Activated T-helper 2 cell treated with anti-CD3 and anti-CD28 coated beads, Interferon-gamma antibody, Interleukin-2, Interleukin-4, amounts not matched to agents 10 μg/mL and 5 μg/mL and 100 μg/mL, durations not matched to agents 14 hours and 24 hours and 36 hours (primary cell): ENCODE measurements at regions not wholly inside any gene's neighbourhood (a gene's known extent, or its start where the extent isn't known, plus 50 kb on each side); places are given as distances from the start of the nearest gene placed in this dataset.

Experiments
- DNase-seq: peaks from one replicate; pipeline ENCODE4 v3.0.0; 2021; ENCODE audit warnings: low spot score
- H3K27ac Mint-ChIP-seq: one replicate; pipeline ENCODE4 v1.8.0; 2021; ENCODE audit warnings: mixed read lengths
- H3K27me3 Mint-ChIP-seq: one replicate; pipeline ENCODE4 v1.8.0; 2021; ENCODE audit warnings: low read depth, mixed read lengths
- H3K36me3 Mint-ChIP-seq: one replicate; pipeline ENCODE4 v1.8.0; 2021; ENCODE audit warnings: low read depth, mixed read lengths
- H3K4me1 Mint-ChIP-seq: one replicate; pipeline ENCODE4 v1.8.0; 2021; ENCODE audit warnings: low read depth, mixed read lengths
- H3K4me3 Mint-ChIP-seq: one replicate; pipeline ENCODE4 v1.8.0; 2021; ENCODE audit warnings: low read depth, mild to moderate bottlenecking, moderate library complexity, mixed read lengths
- H3K9me3 Mint-ChIP-seq: one replicate; pipeline ENCODE4 v1.8.0; 2021; ENCODE audit warnings: mixed read lengths
- intact Hi-C: fragments of 100-400 bp; cut with micrococcal nuclease; formaldehyde crosslinking; loops from one replicate; pipeline ENCODE4 v1.15.1; 2023

DNA sequence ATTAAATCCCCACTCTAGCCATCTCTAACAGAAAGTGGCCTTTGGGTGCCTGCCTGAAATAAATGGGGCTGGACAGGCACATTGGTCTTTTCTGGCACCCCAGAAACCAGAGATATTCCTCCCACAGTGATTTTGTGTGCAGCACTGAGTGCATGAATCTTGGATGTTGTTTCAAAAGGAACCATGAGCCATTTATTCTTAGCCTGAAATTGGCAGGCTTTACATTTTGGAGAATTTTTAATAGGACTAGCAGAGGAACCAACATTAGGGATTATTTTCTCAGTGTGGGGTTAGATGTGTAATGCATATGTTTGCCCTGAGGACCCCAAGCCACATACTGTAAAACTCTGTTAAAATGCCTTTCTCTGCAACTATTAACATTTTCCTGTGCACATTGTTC, 451.3 kb downstream of the NFIB start:
- intact Hi-C loops, result no loop called here
- H3K4me1 Mint-ChIP-seq, result no peaks in the 10 kb centered on the region
- no peaks in the 10 kb centered on the region for H3K27me3 Mint-ChIP-seq
- H3K36me3 Mint-ChIP-seq, result no peaks in the 10 kb centered on the region
- no peak overlapping the region for H3K27ac Mint-ChIP-seq
- H3K4me3 Mint-ChIP-seq, result no peak overlapping the region
- H3K9me3 Mint-ChIP-seq, result no peaks in the 10 kb centered on the region
- DNase-seq, result no peak

DNA sequence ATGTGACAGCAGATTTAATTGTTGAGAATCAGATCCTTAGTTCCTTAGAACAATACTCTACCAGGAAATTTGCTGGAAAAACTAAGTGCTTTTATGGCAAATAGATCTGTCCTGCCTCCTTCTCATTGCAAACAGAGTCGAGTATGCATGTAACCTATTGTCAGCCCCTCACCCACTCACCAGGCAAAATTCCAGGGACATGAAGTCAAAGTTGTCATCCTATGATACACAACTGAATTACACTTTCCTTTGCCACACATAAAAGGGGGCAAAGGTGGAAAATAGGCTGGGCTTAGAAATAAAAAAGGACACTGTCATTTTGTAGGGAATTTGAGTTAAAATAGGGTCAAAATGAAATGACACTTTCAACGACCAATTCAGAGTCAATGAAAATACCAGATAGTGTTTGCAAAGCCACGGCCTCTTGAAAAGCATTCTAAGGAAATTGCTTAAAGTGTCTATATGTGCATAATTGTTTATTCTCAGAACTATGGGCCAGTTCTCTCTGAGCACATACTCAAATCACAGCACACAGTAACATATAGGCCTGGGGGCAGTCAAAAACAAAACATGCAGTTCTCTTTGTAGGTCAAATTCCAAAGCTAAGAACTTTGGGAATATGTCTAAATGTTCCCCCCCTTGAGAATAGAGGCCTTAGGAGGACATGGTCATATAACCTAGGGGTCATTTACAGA, 452.8 kb downstream of the NFIB start:
- intact Hi-C loops, result no loop called here
- DNase-seq, result no peak
- Mint-ChIP-seq H3K27me3 (no peaks in the 10 kb centered on the region), H3K4me3 (no peak overlapping the region), H3K4me1 (no peaks in the 10 kb centered on the region), H3K27ac (no peak overlapping the region), H3K36me3 (no peaks in the 10 kb centered on the region), H3K9me3 (no peaks in the 10 kb centered on the region)

DNA sequence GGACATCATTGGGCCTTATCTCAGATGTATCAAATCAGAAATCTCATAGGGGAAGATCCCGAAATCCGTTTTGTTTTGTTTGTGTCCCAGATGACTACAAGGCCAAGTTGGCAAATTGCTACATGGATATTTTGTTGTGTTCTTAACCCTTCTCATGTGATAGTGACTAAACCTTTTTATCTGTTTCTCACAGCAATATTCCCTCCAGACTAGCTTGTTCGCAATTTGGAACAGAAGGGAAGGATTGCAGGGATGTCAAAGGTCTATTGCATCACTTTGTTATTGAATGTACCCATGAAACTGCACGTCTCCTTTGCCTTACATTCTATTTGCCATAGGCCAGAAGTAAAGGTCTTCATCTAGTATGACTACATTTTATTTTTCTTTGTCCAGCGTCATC, 453.9 kb downstream of the NFIB start:
- Mint-ChIP-seq H3K36me3 (no peaks in the 10 kb centered on the region), H3K4me1 (no peaks in the 10 kb centered on the region), H3K9me3 (no peaks in the 10 kb centered on the region), H3K27me3 (no peaks in the 10 kb centered on the region), H3K27ac (no peak overlapping the region), H3K4me3 (no peak overlapping the region)
- intact Hi-C loops, result no loop called here
- DNase-seq, result no peak

DNA sequence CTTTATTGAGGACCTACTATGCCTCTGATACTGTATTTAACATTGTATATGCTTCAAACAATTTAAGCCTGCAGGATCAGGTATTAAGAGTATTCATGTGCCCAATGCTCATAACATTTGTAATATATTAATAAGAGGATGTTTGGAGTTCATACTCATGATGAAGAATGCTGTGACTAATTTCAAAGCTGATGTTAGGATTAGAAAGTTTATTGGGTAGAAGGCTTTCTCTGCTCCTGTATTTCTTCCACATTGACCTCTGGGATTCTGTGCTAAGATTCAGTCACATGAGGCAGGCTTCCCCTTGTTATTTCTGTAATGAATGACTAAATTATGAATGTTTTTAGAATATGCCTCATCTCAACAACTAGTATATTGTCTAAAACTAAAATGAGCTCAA, 456.4 kb downstream of the NFIB start:
- intact Hi-C loops, result no loop called here
- Mint-ChIP-seq H3K36me3 (no peaks in the 10 kb centered on the region), H3K9me3 (peaks cover 2% of the 10 kb centered on the region), H3K4me1 (no peaks in the 10 kb centered on the region), H3K4me3 (no peak overlapping the region), H3K27me3 (no peaks in the 10 kb centered on the region), H3K27ac (no peak overlapping the region)
- DNase-seq, result no peak

DNA sequence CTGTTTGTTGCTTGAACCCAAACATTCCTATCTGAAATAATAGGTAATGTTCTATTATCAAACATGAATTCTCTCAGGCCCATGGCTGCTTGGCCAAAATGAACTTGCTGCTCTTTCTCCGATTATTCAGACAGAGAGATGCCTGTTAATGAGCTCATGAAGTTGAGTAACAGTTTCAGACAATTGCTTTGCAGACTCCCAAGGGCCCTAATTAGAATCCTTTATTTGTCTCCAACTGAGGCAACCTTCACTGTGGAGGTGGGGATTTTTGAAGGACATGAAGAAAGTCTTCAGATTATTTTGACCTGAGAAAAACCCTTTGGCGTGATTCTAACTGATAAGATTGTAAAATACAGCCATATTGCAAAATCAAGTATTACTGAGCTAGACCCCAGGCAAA, 466.7 kb downstream of the NFIB start:
- Mint-ChIP-seq H3K27me3 (no peaks in the 10 kb centered on the region), H3K4me3 (no peak overlapping the region), H3K9me3 (peaks cover 15% of the 10 kb centered on the region), H3K27ac (no peak overlapping the region), H3K4me1 (no peaks in the 10 kb centered on the region), H3K36me3 (no peaks in the 10 kb centered on the region)
- no peak for DNase-seq
- intact Hi-C loops, result no loop called here

DNA sequence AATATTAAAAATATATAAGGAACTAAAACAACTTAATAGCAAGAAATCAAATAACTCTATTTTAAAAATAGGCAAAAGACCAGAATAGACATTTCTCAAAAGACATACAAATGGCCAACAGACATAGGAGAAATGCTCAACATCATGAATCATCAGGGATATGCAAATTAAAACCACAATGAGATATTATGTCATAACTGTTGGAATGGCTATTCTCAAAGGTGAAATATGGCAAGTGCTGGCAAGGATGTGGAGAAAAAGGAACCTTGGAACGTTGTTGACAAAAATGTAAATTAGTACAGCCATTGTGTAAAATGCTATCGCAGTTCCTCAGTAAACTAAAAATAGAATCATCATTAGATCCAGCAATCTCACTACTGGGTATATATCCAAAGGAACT, 468.5 kb downstream of the NFIB start:
- intact Hi-C loops, result no loop called here
- Mint-ChIP-seq H3K36me3 (no peaks in the 10 kb centered on the region), H3K4me1 (no peaks in the 10 kb centered on the region), H3K27me3 (no peaks in the 10 kb centered on the region), H3K27ac (no peak overlapping the region), H3K4me3 (no peak overlapping the region), H3K9me3 (peaks cover 15% of the 10 kb centered on the region)
- DNase-seq, result no peak

DNA sequence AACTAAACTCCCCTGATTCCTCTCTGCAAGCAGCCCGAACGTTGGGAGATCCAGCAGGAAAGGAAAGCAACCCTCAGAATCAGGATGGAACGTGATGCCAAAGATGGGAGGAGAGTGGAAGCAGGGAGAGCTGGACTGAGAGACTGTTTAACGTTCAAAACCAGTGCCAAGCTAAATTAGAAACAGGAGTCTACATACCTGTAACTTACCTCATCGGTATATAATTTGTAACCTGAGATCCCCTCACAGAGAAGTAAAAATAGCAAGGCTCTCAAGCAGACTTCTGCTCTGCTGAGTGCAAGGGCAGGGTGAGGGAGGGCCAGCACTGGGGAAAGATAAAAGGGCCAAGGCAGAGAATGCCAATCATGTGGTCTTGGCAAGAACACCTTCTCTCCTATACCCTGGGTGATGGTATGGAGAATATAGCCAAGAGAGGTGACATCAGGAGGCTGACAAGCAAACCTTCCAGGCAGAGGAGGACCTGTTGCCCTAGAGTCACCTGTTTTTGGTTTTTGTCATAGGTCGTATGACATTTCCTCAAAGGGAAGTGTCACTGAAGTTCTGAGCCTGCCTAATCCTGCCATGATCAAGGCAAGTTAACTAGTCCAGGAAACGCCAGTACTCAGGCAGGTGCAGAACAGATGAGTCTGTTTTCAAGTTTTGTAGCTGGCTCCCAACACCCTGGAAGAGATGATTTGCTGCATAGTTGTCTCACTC, 472.0 kb downstream of the NFIB start:
- Mint-ChIP-seq H3K27ac (no peak overlapping the region), H3K9me3 (peaks cover 17% of the 10 kb centered on the region), H3K4me1 (no peaks in the 10 kb centered on the region), H3K36me3 (no peaks in the 10 kb centered on the region), H3K4me3 (no peak overlapping the region), H3K27me3 (no peaks in the 10 kb centered on the region)
- no peak for DNase-seq
- intact Hi-C loops, result no loop called here

DNA sequence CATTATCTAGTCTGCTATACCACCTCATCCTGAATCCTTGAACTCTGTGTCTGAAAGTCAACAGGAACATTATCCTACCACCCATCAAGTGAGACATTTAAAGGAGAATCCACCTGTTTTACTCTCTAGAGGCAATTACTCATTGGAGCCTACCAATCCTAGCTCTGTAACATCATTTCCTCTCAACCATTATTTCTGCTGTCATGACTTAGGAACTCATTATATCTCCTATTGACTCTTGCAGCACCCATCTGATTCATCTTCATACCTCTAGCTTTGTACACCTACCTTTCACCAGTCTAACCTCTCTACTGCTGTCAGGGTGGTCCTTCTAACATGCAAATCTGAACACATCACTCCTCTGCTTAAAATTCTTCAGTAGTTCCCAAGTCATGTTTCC, 481.5 kb downstream of the NFIB start:
- H3K4me3 Mint-ChIP-seq, result no peak overlapping the region
- DNase-seq, result no peak
- no peaks in the 10 kb centered on the region for H3K4me1 Mint-ChIP-seq
- peaks cover 29% of the 10 kb centered on the region for H3K9me3 Mint-ChIP-seq
- H3K27me3 Mint-ChIP-seq, result no peaks in the 10 kb centered on the region
- intact Hi-C loops, result no loop called here
- no peak overlapping the region for H3K27ac Mint-ChIP-seq
- H3K36me3 Mint-ChIP-seq, result no peaks in the 10 kb centered on the region

DNA sequence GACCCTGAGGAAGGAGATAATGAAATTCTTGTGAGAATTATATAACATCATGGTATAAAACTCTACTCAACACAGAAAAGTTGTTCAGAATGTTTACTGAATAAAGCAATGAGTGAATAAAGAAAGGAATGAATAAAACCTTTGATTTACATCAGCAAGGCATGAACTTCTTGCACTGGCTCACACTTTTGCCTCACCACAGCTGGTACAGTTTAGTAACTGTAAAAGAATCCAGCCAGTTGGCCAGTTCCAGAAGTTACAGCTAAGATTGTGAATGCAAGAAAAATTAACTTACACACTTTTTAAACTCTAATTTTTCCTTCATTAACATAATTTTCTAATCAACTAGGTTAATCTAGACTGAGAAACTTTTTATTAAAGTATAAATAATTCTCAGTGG, 490.9 kb downstream of the NFIB start:
- Mint-ChIP-seq H3K27me3 (no peaks in the 10 kb centered on the region), H3K4me1 (no peaks in the 10 kb centered on the region), H3K27ac (no peak overlapping the region), H3K4me3 (no peak overlapping the region), H3K9me3 (peaks cover 19% of the 10 kb centered on the region), H3K36me3 (no peaks in the 10 kb centered on the region)
- DNase-seq, result no peak
- intact Hi-C loops, result no loop called here

DNA sequence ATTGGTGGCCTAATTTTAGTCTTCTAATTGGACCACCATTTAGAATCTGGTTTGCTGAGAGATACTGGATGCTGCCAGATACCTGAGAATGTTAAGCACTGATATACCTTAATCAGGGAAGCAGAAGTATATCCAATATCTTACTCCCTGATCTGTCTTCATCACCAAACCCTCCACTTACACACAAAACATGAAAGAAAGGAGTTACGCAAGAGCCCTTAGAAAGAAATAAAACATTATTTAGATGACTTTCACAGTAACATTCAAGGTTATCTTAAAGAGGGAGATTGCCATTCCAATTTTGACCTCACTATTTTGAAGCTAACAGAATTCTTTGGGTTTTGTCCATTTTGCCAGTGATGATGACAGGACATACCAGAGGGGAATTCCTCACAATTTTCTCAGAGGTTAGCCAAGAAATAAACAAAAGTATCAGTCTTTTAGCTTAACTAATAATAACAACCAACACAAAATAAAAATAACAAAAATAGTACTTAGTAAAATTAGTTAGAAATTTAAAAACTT, 496.1 kb downstream of the NFIB start:
- DNase-seq, result no peak
- Mint-ChIP-seq H3K27me3 (no peaks in the 10 kb centered on the region), H3K4me1 (no peaks in the 10 kb centered on the region), H3K36me3 (no peaks in the 10 kb centered on the region), H3K4me3 (no peak overlapping the region), H3K27ac (no peak overlapping the region), H3K9me3 (peaks cover 19% of the 10 kb centered on the region)
- intact Hi-C loops, result no loop called here

DNA sequence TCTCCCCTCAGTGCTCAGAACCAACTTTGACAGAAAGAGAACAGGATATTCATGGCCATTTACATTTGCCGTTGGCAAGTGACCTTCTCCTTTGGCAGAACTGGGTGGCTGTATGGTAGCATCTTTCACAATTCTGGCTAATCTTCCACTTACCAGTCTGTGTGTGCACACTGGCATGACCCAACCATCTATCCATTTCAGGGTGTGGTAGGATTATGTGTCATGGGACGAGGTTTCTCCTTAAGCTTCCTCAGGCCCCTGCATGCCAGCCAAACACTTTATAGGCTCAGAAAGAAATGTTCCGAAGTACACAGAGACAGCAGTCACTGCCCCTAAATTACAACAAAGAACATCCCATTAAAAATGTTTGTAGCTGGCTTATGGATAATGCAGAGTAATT, 497.1 kb downstream of the NFIB start:
- Mint-ChIP-seq H3K27ac (no peak overlapping the region), H3K36me3 (no peaks in the 10 kb centered on the region), H3K9me3 (peaks cover 22% of the 10 kb centered on the region), H3K27me3 (no peaks in the 10 kb centered on the region), H3K4me1 (no peaks in the 10 kb centered on the region), H3K4me3 (no peak overlapping the region)
- DNase-seq, result no peak
- intact Hi-C loops, result no loop called here

DNA sequence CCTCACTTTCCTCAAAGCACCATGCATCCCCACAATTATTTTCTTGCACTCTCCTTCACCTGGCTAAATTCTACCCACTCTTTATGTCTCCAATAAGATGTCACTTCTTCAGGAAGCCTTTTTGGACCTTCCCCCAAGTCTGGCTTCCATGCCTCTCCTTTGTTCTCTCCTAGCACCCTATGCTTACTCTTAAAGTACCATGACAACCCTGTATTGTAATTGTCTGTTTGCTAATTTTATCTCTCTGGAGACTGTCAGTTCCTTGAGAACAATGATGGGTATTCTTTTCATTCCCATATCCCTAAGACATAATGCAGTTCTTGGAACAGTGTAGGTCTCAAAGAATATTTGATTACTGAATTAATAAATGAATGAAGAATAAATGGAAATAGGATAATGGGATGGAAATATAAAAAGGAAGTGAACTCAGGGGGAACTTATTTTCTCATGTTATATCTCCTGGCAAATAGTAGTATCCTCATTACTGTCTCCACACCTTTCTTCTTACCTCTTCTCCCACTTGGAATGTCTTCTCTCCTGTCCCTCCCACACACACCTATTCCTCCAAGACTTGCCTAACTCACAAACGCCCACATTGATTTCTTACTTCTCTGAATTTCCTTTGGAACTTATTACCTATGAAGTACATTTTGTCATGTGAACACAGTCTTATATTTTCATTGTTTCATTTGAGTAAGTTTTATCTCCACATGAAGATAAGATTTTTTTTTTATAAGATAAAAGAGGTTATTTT, 499.1 kb downstream of the NFIB start:
- H3K9me3 Mint-ChIP-seq, result peaks cover 14% of the 10 kb centered on the region
- H3K4me1 Mint-ChIP-seq, result no peaks in the 10 kb centered on the region
- no peaks in the 10 kb centered on the region for H3K36me3 Mint-ChIP-seq
- no peak overlapping the region for H3K27ac Mint-ChIP-seq
- no peaks in the 10 kb centered on the region for H3K27me3 Mint-ChIP-seq
- intact Hi-C loops, result no loop called here
- no peak for DNase-seq
- no peak overlapping the region for H3K4me3 Mint-ChIP-seq

DNA sequence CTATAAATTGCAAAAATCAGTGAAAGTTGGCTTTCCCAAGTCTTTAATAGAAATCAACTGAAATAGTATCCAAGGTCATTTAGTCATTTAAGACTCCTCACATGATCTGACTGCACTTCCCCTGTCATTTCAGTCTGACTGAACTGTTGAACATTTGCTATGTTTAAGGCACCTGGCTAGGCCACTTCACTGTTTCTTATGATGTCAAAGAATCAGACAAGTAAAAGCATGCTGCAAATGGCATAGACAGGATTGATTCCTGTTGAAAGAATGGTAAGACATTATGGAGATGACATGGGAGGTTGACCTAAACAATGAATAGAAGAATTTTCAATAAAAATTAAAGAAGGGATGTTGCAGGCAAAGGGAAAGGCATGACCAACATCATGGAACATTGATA, 502.1 kb downstream of the NFIB start:
- Mint-ChIP-seq H3K9me3 (peaks cover 21% of the 10 kb centered on the region), H3K27ac (no peak overlapping the region), H3K4me1 (no peaks in the 10 kb centered on the region), H3K27me3 (no peaks in the 10 kb centered on the region), H3K36me3 (no peaks in the 10 kb centered on the region), H3K4me3 (no peak overlapping the region)
- intact Hi-C loops, result no loop called here
- no peak for DNase-seq
